KMS-11 (cell line): ENCODE measurements at regions not wholly inside any gene's neighbourhood (a gene's known extent, or its start where the extent isn't known, plus 50 kb on each side); places are given as distances from the start of the nearest gene placed in this dataset.

ENCODE experiments used
- H2AFZ ChIP-seq: fragments of 200-600 bp; sonication (generic); 2 replicates; pipeline ENCODE4 v1.6.1; 2016; ENCODE audit warnings: antibody characterized with exemption, mixed run types, low read depth
- H3K27ac ChIP-seq: fragments of 200-600 bp; sonication (generic); 2 replicates; pipeline ENCODE4 v1.6.1; 2016; ENCODE audit warnings: mild to moderate bottlenecking, mixed run types
- H3K27me3 ChIP-seq: fragments of 200-600 bp; sonication (generic); 2 replicates; pipeline ENCODE4 v1.6.1; 2017; ENCODE audit warnings: mild to moderate bottlenecking, low read depth, mixed run types, moderate library complexity; ENCODE audit not compliant: insufficient read depth
- H3K36me3 ChIP-seq: fragments of 200-600 bp; sonication (generic); 2 replicates; pipeline ENCODE4 v1.6.1; 2017; ENCODE audit warnings: mild to moderate bottlenecking, mixed run types; ENCODE audit not compliant: insufficient read depth
- H3K4me1 ChIP-seq: fragments of 200-600 bp; sonication (generic); 2 replicates; pipeline ENCODE4 v1.6.1; 2016; ENCODE audit warnings: mild to moderate bottlenecking, low read depth, mixed run types; ENCODE audit not compliant: poor library complexity, severe bottlenecking
- H3K4me2 ChIP-seq: fragments of 200-600 bp; sonication (generic); 2 replicates; pipeline ENCODE4 v1.7.0; 2016; ENCODE audit warnings: mild to moderate bottlenecking, mixed run types
- H3K4me3 ChIP-seq: fragments of 200-600 bp; sonication (generic); IDR thresholded peaks from 2 replicates; pipeline ENCODE4 v1.6.1; 2017; ENCODE audit warnings: low read depth, low read length, mixed read lengths; ENCODE audit not compliant: insufficient read depth
- H3K79me2 ChIP-seq: fragments of 200-600 bp; sonication (generic); 2 replicates; pipeline ENCODE4 v1.6.1; 2016; ENCODE audit warnings: low read depth, mixed run types; ENCODE audit not compliant: insufficient read depth
- H3K9ac ChIP-seq: fragments of 200-600 bp; sonication (generic); 2 replicates; pipeline ENCODE4 v1.6.1; 2016; ENCODE audit warnings: mild to moderate bottlenecking, mixed run types
- H4K20me1 ChIP-seq: fragments of 200-600 bp; sonication (generic); 2 replicates; pipeline ENCODE4 v1.6.1; 2016; ENCODE audit warnings: mild to moderate bottlenecking, mixed run types; ENCODE audit not compliant: insufficient read depth
- TF ChIP-seq, protein P1 (sequence below): fragments of 200-600 bp; sonication (generic); conservative IDR thresholded peaks from 2 replicates; pipeline ENCODE4 v1.6.1; 2017; ENCODE audit warnings: low read depth, mild to moderate bottlenecking, antibody characterized with exemption, low read length, moderate library complexity, mixed read lengths

DNA sequence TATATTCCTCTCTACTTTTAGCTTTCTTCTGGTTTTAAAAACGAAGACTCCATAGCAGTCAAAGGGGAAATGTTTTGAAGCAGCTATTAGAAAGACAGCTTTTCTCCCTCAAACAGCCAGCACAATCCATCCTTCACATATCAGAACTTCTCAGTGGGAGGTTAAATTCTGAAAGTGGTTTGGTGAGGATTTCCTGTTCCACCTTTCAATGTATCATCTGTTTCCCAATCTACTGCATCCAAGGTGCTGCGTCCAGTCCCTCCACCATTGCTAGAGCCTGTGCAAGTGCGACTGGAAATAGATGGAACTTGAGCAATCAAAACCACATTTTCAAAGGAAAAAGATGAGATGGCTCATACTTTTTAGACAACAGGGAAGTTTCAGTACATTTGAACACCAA is 508.3 kb upstream of the ARID1B start:
- no peaks in the 10 kb centered on the region for H3K4me1 ChIP-seq
- no peak overlapping the region for H3K9ac ChIP-seq
- no peaks in the 10 kb centered on the region for H3K36me3 ChIP-seq
- H4K20me1 ChIP-seq: no peaks in the 10 kb centered on the region
- H3K79me2 ChIP-seq: no peaks in the 10 kb centered on the region
- H3K27me3 ChIP-seq: no peaks in the 10 kb centered on the region
- TF ChIP-seq, protein P1, sequence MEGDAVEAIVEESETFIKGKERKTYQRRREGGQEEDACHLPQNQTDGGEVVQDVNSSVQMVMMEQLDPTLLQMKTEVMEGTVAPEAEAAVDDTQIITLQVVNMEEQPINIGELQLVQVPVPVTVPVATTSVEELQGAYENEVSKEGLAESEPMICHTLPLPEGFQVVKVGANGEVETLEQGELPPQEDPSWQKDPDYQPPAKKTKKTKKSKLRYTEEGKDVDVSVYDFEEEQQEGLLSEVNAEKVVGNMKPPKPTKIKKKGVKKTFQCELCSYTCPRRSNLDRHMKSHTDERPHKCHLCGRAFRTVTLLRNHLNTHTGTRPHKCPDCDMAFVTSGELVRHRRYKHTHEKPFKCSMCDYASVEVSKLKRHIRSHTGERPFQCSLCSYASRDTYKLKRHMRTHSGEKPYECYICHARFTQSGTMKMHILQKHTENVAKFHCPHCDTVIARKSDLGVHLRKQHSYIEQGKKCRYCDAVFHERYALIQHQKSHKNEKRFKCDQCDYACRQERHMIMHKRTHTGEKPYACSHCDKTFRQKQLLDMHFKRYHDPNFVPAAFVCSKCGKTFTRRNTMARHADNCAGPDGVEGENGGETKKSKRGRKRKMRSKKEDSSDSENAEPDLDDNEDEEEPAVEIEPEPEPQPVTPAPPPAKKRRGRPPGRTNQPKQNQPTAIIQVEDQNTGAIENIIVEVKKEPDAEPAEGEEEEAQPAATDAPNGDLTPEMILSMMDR: no peak
- H3K27ac ChIP-seq: no peak overlapping the region
- H3K4me3 ChIP-seq: no peak overlapping the region
- H2AFZ ChIP-seq: no peak overlapping the region
- no peak overlapping the region for H3K4me2 ChIP-seq

DNA sequence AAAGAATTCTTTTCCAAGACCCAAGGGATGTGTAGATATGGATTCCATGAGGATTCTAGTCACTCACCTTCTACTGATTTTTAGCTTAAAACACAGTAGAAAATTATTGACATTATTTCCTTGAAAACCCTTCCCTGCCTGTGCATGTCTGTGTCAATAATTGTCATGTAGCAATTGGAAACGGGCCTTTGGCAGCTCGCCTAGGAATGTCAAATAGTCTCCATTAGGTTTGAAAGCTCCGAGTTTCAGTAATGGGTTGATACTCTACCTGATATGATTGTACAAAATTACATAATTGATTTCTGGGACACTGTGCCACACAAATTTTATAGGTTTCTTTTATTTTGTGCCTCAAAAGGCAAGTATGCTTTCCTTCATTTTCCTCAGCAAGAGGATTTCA is 515.2 kb upstream of the ARID1B start:
- Histone ChIP-seq H2AFZ (no peak overlapping the region), H3K36me3 (no peaks in the 10 kb centered on the region), H3K4me2 (no peak overlapping the region), H3K27ac (no peak overlapping the region), H3K4me1 (no peaks in the 10 kb centered on the region), H4K20me1 (no peaks in the 10 kb centered on the region), H3K79me2 (no peaks in the 10 kb centered on the region), H3K9ac (no peak overlapping the region), H3K4me3 (no peak overlapping the region), H3K27me3 (no peaks in the 10 kb centered on the region)
- TF ChIP-seq, protein P1: no peak

DNA sequence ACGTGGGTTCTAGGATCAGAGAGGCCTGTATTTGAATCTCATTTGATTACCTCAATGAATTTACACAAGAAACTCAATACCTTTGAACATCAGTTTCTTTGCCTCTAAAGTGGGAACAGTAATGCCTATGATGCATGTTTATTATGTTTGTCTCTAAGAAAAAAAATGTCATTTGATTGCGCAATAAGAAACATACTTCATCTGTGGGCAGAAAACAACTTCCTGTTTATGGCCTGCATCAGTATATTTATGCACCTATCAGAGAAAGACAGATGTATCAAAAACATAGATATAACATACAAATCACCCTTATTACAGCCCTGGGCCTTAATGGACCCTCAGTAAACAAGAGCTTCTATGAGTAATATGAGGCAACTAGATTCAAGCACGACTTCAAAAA is 516.4 kb upstream of the ARID1B start:
- TF ChIP-seq, protein P1: no peak
- H3K9ac ChIP-seq: no peak overlapping the region
- no peak overlapping the region for H2AFZ ChIP-seq
- H3K4me1 ChIP-seq: no peaks in the 10 kb centered on the region
- H3K79me2 ChIP-seq: no peaks in the 10 kb centered on the region
- H3K4me3 ChIP-seq: no peak overlapping the region
- H3K27me3 ChIP-seq: no peaks in the 10 kb centered on the region
- H4K20me1 ChIP-seq: no peaks in the 10 kb centered on the region
- no peak overlapping the region for H3K4me2 ChIP-seq
- H3K27ac ChIP-seq: no peak overlapping the region
- H3K36me3 ChIP-seq: no peaks in the 10 kb centered on the region

DNA sequence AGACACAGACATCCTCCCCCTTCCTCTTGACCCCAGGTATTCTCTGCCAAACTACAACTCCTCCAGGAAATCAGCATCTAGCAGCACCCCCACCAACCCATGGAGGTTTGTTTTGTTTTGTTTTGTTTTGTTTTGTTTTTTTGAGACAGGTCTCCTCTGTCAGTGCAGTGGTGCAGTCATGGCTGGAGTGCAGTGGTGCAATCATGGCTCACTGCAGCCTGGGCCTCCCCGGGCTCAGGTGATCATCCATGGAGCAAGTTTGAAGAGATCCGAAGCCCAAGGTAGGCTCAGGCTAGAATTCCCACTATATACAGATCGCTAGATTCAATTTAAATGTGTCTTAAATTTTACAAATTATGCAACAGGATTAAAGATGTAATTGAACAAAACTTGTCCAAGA is 518.2 kb upstream of the ARID1B start:
- Histone ChIP-seq H3K27me3 (no peaks in the 10 kb centered on the region), H3K4me1 (no peaks in the 10 kb centered on the region), H3K79me2 (no peaks in the 10 kb centered on the region), H3K4me2 (no peak overlapping the region), H3K36me3 (no peaks in the 10 kb centered on the region), H2AFZ (no peak overlapping the region), H3K27ac (no peak overlapping the region), H4K20me1 (no peaks in the 10 kb centered on the region), H3K9ac (no peak overlapping the region), H3K4me3 (no peak overlapping the region)
- TF ChIP-seq, protein P1: no peak

DNA sequence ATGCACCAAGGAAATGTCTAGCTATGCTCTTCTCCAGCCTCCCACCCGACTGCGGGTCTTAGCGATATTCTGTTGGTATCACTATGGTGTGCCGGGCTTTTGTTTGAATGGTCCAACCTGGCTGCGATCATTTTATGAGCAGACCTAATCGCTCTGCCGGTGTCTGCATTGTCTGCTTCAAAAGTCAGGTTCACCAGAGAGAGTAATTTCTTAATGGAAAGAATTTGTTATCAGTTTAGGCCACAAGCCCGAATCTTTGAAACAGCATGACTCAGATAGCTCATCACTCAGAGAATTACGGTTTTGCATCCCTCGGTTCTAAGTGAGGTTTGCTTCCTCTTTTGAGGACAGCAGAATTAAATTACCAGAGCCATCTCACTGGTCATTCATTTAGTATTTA is 521.0 kb upstream of the ARID1B start:
- Histone ChIP-seq H4K20me1 (no peaks in the 10 kb centered on the region), H3K36me3 (no peaks in the 10 kb centered on the region), H3K4me2 (no peak overlapping the region), H3K27ac (no peak overlapping the region), H3K4me1 (no peaks in the 10 kb centered on the region), H2AFZ (no peak overlapping the region), H3K79me2 (no peaks in the 10 kb centered on the region), H3K9ac (no peak overlapping the region), H3K4me3 (no peak overlapping the region), H3K27me3 (no peaks in the 10 kb centered on the region)
- TF ChIP-seq, protein P1: no peak
